Testis (tissue), 2 donors: ENCODE measurements at regions not wholly inside any gene's neighbourhood (a gene's known extent, or its start where the extent isn't known, plus 50 kb on each side); places are given as distances from the start of the nearest gene placed in this dataset.

ENCODE experiments used
- POLR2A ChIP-seq: fragments of 450-650 bp; IDR thresholded peaks from one replicate; pipeline ENCODE4 v1.6.1; 2017; ENCODE audit warnings: antibody characterized with exemption, mild to moderate bottlenecking, moderate library complexity
- TF ChIP-seq, protein P1 (sequence below), 3 experiments: fragments of 450-650 bp in 2 of 3; fragments of 200-600 bp in 1 of 3; sonication (generic) in 1 of 3; IDR thresholded peaks; one replicate each; pipeline ENCODE4 v1.5.1; 2016 to 2019; ENCODE audit warnings: antibody characterized with exemption in 3 of 3, mild to moderate bottlenecking in 2 of 3, moderate library complexity in 1 of 3

DNA sequence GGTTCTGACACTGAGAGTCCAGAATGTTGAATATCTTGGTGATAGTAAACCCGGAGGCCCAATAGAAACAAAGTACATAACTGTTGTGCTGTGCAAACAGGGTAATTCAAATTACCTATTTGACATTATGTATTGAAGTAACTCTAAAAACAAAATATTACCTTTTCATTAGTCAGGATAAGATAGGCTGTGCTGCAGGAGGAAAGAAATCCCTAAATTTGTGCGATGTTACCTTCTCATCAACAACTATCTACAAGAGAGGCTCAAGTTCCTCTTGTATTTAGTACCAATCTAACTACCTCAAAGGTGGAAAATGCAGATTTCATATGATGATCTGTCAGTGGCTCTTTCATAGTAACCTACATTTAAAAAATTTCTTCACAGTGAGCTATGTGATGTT lies 367.2 kb downstream of the ZFHX3 start:
- TF ChIP-seq, protein P1, sequence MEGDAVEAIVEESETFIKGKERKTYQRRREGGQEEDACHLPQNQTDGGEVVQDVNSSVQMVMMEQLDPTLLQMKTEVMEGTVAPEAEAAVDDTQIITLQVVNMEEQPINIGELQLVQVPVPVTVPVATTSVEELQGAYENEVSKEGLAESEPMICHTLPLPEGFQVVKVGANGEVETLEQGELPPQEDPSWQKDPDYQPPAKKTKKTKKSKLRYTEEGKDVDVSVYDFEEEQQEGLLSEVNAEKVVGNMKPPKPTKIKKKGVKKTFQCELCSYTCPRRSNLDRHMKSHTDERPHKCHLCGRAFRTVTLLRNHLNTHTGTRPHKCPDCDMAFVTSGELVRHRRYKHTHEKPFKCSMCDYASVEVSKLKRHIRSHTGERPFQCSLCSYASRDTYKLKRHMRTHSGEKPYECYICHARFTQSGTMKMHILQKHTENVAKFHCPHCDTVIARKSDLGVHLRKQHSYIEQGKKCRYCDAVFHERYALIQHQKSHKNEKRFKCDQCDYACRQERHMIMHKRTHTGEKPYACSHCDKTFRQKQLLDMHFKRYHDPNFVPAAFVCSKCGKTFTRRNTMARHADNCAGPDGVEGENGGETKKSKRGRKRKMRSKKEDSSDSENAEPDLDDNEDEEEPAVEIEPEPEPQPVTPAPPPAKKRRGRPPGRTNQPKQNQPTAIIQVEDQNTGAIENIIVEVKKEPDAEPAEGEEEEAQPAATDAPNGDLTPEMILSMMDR (IDR thresholded peaks at IDR 0.05): no peak
- no peak for TF ChIP-seq POLR2A
